ENCODE measurements at regions not wholly inside any gene's neighbourhood (a gene's known extent, or its start where the extent isn't known, plus 50 kb on each side); places are given as distances from the start of the nearest gene placed in this dataset.

DNA sequence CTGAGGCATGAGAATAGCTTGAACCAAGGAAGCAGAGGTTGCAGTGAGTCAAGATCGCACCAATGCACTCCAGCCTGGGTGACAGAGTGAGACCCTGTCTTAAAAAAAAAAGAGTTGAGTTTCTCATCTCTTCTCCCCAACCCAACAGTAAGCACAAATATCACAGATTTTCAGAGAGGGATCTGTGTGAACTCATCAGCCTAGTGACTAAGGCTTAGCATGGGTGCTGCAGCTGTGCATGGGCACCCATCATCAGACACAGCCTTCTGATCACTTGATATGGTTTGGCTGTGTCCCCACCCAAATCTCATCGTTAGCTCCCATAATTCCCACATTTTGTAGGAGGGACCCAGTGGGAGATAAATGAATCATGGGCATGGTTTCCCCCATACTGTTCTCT, 298.9 kb downstream of the PCNX1 start:
- TF ChIP-seq EGR1 (IDR thresholded peaks at IDR 0.05; ENCODE audit: low read depth in 2 of 2) (no peak), HNF4G (IDR thresholded peaks at IDR 0.05) (no peak), MAX (IDR thresholded peaks at IDR 0.05) (no peak), JUND (IDR thresholded peaks at IDR 0.05) (no peak), RAD21 (IDR thresholded peaks at IDR 0.05) (no peak), SP1 (IDR thresholded peaks at IDR 0.05) (no peak), RXRA (IDR thresholded peaks at IDR 0.05) (no peak), YY1 (IDR thresholded peaks at IDR 0.05) (no peak), HNF4A (conservative IDR thresholded peaks at IDR 0.05) (no peak), REST (IDR thresholded peaks at IDR 0.05) (no peak), FOXA1 (IDR thresholded peaks at IDR 0.05) (no peak), NR2F2 (IDR thresholded peaks at IDR 0.05) (no peak), CTCF (IDR thresholded peaks at IDR 0.05; ENCODE audit: low read depth, low read length, missing input control) (no peak), GABPA (IDR thresholded peaks at IDR 0.05 in 1 of 2, conservative IDR thresholded peaks at IDR 0.05 in 1 of 2) (no peak), FOXA2 (IDR thresholded peaks at IDR 0.05) (no peak), TAF1 (conservative IDR thresholded peaks at IDR 0.05) (no peak)
- TF ChIP-seq, protein P1, sequence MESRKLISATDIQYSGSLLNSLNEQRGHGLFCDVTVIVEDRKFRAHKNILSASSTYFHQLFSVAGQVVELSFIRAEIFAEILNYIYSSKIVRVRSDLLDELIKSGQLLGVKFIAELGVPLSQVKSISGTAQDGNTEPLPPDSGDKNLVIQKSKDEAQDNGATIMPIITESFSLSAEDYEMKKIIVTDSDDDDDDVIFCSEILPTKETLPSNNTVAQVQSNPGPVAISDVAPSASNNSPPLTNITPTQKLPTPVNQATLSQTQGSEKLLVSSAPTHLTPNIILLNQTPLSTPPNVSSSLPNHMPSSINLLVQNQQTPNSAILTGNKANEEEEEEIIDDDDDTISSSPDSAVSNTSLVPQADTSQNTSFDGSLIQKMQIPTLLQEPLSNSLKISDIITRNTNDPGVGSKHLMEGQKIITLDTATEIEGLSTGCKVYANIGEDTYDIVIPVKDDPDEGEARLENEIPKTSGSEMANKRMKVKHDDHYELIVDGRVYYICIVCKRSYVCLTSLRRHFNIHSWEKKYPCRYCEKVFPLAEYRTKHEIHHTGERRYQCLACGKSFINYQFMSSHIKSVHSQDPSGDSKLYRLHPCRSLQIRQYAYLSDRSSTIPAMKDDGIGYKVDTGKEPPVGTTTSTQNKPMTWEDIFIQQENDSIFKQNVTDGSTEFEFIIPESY (IDR thresholded peaks at IDR 0.05): no peak
- TF ChIP-seq, protein P2, sequence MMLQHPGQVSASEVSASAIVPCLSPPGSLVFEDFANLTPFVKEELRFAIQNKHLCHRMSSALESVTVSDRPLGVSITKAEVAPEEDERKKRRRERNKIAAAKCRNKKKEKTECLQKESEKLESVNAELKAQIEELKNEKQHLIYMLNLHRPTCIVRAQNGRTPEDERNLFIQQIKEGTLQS (IDR thresholded peaks at IDR 0.05): no peak
- no peak for DNase-seq (ENCODE audit: low spot score)
- Histone ChIP-seq H3K9ac (ENCODE audit: low read depth in 1 of 2, low read length in 2 of 2) (no peak overlapping the region), H3K9me3 (ENCODE audit: control insufficient read depth in 4 of 4, low read length in 3 of 4) (no peaks in the 10 kb centered on the region), H3K27me3 (ENCODE audit: control insufficient read depth in 4 of 4, insufficient read depth in 4 of 4, low read length in 3 of 4) (no peaks in the 10 kb centered on the region), H3K4me3 (ENCODE audit: low read depth in 1 of 3, low read length in 3 of 3) (no peak overlapping the region), H3K27ac (ENCODE audit: low read depth in 1 of 2, low read length in 2 of 2) (no peak overlapping the region), H3K36me3 (ENCODE audit: control insufficient read depth in 4 of 4, insufficient read depth in 3 of 4, low read depth in 1 of 4, low read length in 3 of 4) (no peaks in the 10 kb centered on the region), H3K4me1 (ENCODE audit: control insufficient read depth in 4 of 4, insufficient read depth in 4 of 4, low read length in 3 of 4) (no peaks in the 10 kb centered on the region)
- 95% methylated on average over 2 of the region's 2 CpGs for WGBS
